OCI-LY3 (cell line): ENCODE measurements at regions not wholly inside any gene's neighbourhood (a gene's known extent, or its start where the extent isn't known, plus 50 kb on each side); places are given as distances from the start of the nearest gene placed in this dataset.

Experiments
- H2AFZ ChIP-seq: fragments of 200-600, 300-600 bp; shearing (Covaris generic); 2 replicates; pipeline ENCODE4 v1.6.0; 2014; ENCODE audit warnings: antibody characterized with exemption, low read depth, low read length
- H3K27ac ChIP-seq: fragments of 200-600, 300-600 bp; sonication (generic); 2 replicates; pipeline ENCODE4 v1.5.1; 2014; ENCODE audit warnings: mild to moderate bottlenecking, low read length, moderate library complexity, mixed read lengths
- H3K27me3 ChIP-seq: fragments of 200-600, 300-600 bp; sonication (generic); 2 replicates; pipeline ENCODE4 v1.6.1; 2014; ENCODE audit warnings: low read depth, low read length, mixed read lengths
- H3K36me3 ChIP-seq: fragments of 200-600, 300-600 bp; sonication (generic); replicated peaks from 2 replicates; pipeline ENCODE3; 2014; ENCODE audit warnings: low read depth, low read length, mixed read lengths
- H3K4me1 ChIP-seq: fragments of 300-600, 200-600 bp; sonication (generic); 2 replicates; pipeline ENCODE4 v1.6.1; 2014; ENCODE audit warnings: low read length, mixed read lengths
- H3K4me2 ChIP-seq: fragments of 200-600, 300-600 bp; sonication (generic); 2 replicates; pipeline ENCODE4 v1.6.1; 2014; ENCODE audit warnings: low read length, mixed read lengths
- H3K4me3 ChIP-seq: fragments of 300-600, 200-600 bp; sonication (generic); 2 replicates; pipeline ENCODE4 v1.5.1; 2014; ENCODE audit warnings: antibody characterized with exemption, mild to moderate bottlenecking, low read length, moderate library complexity
- H3K79me2 ChIP-seq: fragments of 300-600, 200-600 bp; shearing (Covaris generic); 2 replicates; pipeline ENCODE4 v1.6.1; 2014; ENCODE audit warnings: mild to moderate bottlenecking, low read length, mixed read lengths
- H3K9ac ChIP-seq: fragments of 300-600, 200-600 bp; shearing (Covaris generic); 2 replicates; pipeline ENCODE4 v1.6.0; 2014; ENCODE audit warnings: mild to moderate bottlenecking, low read length, moderate library complexity
- H3K9me3 ChIP-seq: fragments of 200-600, 300-600 bp; shearing (Covaris generic); 2 replicates; pipeline ENCODE4 v1.6.1; 2014; ENCODE audit warnings: low read length, mixed read lengths; ENCODE audit not compliant: insufficient read depth
- H4K20me1 ChIP-seq: fragments of 200-600, 300-600 bp; sonication (generic); 2 replicates; pipeline ENCODE4 v1.6.1; 2016; ENCODE audit warnings: low read length, mixed read lengths; ENCODE audit not compliant: insufficient read depth
- CTCF ChIP-seq: fragments of 200-600, 300-600 bp; sonication (generic); IDR thresholded peaks from 2 replicates; pipeline ENCODE4 v1.5.1; 2014; ENCODE audit warnings: antibody characterized with exemption, low read length, low read depth
- EZH2phosphoT487 ChIP-seq: fragments of 200-600 bp; shearing (Covaris generic); IDR thresholded peaks from 2 replicates; pipeline ENCODE4 v1.6.1; 2018; ENCODE audit warnings: antibody characterized with exemption, mixed run types, low read depth

- Histone ChIP-seq H4K20me1 (no peaks in the 10 kb centered on the region), H3K4me1 (no peaks in the 10 kb centered on the region), H3K79me2 (no peaks in the 10 kb centered on the region), H2AFZ (no peak overlapping the region), H3K9me3 (no peaks in the 10 kb centered on the region), H3K4me2 (no peak overlapping the region), H3K27me3 (no peaks in the 10 kb centered on the region), H3K9ac (no peak overlapping the region), H3K27ac (no peak overlapping the region), H3K4me3 (no peak overlapping the region), H3K36me3 (no peaks in the 10 kb centered on the region)
- TF ChIP-seq EZH2phosphoT487 (no peak), CTCF (no peak)
These were observed 73.9 kb upstream of the SOX4 start for GRCh38 chr6:21519642-21520041.

GRCh38 chr6:21521276-21521675, 72.3 kb upstream of the SOX4 start:
- Histone ChIP-seq H3K27ac (no peak overlapping the region), H3K36me3 (no peaks in the 10 kb centered on the region), H3K4me2 (no peak overlapping the region), H3K9ac (no peak overlapping the region), H4K20me1 (no peaks in the 10 kb centered on the region), H3K27me3 (no peaks in the 10 kb centered on the region), H2AFZ (no peak overlapping the region), H3K4me3 (no peak overlapping the region), H3K4me1 (no peaks in the 10 kb centered on the region), H3K9me3 (no peaks in the 10 kb centered on the region), H3K79me2 (no peaks in the 10 kb centered on the region)
- TF ChIP-seq CTCF (no peak), EZH2phosphoT487 (no peak)

- H3K4me1 ChIP-seq = no peaks in the 10 kb centered on the region
- H3K27me3 ChIP-seq = no peaks in the 10 kb centered on the region
- H3K79me2 ChIP-seq = no peaks in the 10 kb centered on the region
- TF ChIP-seq EZH2phosphoT487 = no peak
- TF ChIP-seq CTCF = no peak
- no peaks in the 10 kb centered on the region for H4K20me1 ChIP-seq
- H3K9ac ChIP-seq = no peak overlapping the region
- no peaks in the 10 kb centered on the region for H3K36me3 ChIP-seq
- no peaks in the 10 kb centered on the region for H3K9me3 ChIP-seq
- H3K4me3 ChIP-seq = no peak overlapping the region
- no peak overlapping the region for H3K27ac ChIP-seq
- H2AFZ ChIP-seq = no peak overlapping the region
- H3K4me2 ChIP-seq = no peak overlapping the region
These were observed 71.3 kb upstream of the SOX4 start for GRCh38 chr6:21522143-21522747.

- Histone ChIP-seq H4K20me1 (no peaks in the 10 kb centered on the region), H3K9me3 (no peaks in the 10 kb centered on the region), H3K4me1 (no peaks in the 10 kb centered on the region), H3K9ac (no peak overlapping the region), H3K36me3 (no peaks in the 10 kb centered on the region), H2AFZ (no peak overlapping the region), H3K4me2 (no peak overlapping the region), H3K27me3 (no peaks in the 10 kb centered on the region), H3K4me3 (no peak overlapping the region), H3K27ac (no peak overlapping the region), H3K79me2 (no peaks in the 10 kb centered on the region)
- TF ChIP-seq EZH2phosphoT487 (no peak), CTCF (no peak)
These were observed 70.6 kb upstream of the SOX4 start for GRCh38 chr6:21522797-21523456.
